CD4-positive, CD25-positive, alpha-beta regulatory T cell (primary cell): ENCODE measurements at regions not wholly inside any gene's neighbourhood (a gene's known extent, or its start where the extent isn't known, plus 50 kb on each side); places are given as distances from the start of the nearest gene placed in this dataset.

Experiments
- ATAC-seq, 2 donors: fragments of 150-1000 bp; cut with Tn5 transposase; one replicate each; pipeline ENCODE4 v1.10.0; 2021; ENCODE audit warnings: low read depth in 2 of 2, moderate number of reproducible peaks in 2 of 2, moderate library complexity in 1 of 2
- DNase-seq, 3 donors: peaks; one replicate each; pipeline versions ENCODE4 v3.0.0 to v3.0.0-alpha.2; 2012 to 2022; ENCODE audit warnings: mixed read lengths in 1 of 3
- H3K27ac ChIP-seq: one replicate; pipeline ENCODE4 v1.7.0; 2013; ENCODE audit warnings: mild to moderate bottlenecking, low read length; ENCODE audit not compliant: insufficient read depth, poor library complexity, severe bottlenecking
- H3K27me3 ChIP-seq: one replicate; pipeline ENCODE4 v1.7.0; 2013; ENCODE audit warnings: low read length; ENCODE audit not compliant: control insufficient read depth, insufficient read depth
- H3K36me3 ChIP-seq: one replicate; pipeline ENCODE4 v1.7.0; 2013; ENCODE audit warnings: mild to moderate bottlenecking, low read length, moderate library complexity; ENCODE audit not compliant: control insufficient read depth, insufficient read depth
- H3K4me1 ChIP-seq: 2 replicates; pipeline ENCODE4 v1.7.0; 2013; ENCODE audit warnings: mild to moderate bottlenecking, low read length; ENCODE audit not compliant: insufficient read depth, control insufficient read depth, poor library complexity, severe bottlenecking
- H3K4me3 ChIP-seq: one replicate; pipeline ENCODE4 v1.7.0; 2013; ENCODE audit warnings: low read depth, mild to moderate bottlenecking, low read length, moderate library complexity
- H3K9me3 ChIP-seq, 2 experiments: 1 replicate in 1 of 2; 2 replicates in 1 of 2; pipeline ENCODE4 v1.7.0; 2013; ENCODE audit warnings: low read length in 2 of 2, mild to moderate bottlenecking in 1 of 2, moderate library complexity in 1 of 2; ENCODE audit not compliant: control insufficient read depth in 2 of 2
- H3K27ac Mint-ChIP-seq, 3 donors: one replicate each; pipeline ENCODE4 v1.8.0; 2020 to 2022; ENCODE audit warnings: mild to moderate bottlenecking in 3 of 3, mixed read lengths in 3 of 3, moderate library complexity in 2 of 3
- H3K27me3 Mint-ChIP-seq: one replicate; pipeline ENCODE4 v1.8.0; 2022; ENCODE audit warnings: mild to moderate bottlenecking, mixed read lengths
- H3K36me3 Mint-ChIP-seq: one replicate; pipeline ENCODE4 v1.8.0; 2020; ENCODE audit warnings: mixed read lengths
- H3K4me1 Mint-ChIP-seq, 4 donors: one replicate each; pipeline ENCODE4 v1.8.0; 2020 to 2022; ENCODE audit warnings: mixed read lengths in 4 of 4, mild to moderate bottlenecking in 1 of 4
- H3K4me3 Mint-ChIP-seq, 4 donors: one replicate each; pipeline ENCODE4 v1.8.0; 2020 to 2022; ENCODE audit warnings: mild to moderate bottlenecking in 4 of 4, mixed read lengths in 4 of 4, moderate library complexity in 3 of 4
- H3K9me3 Mint-ChIP-seq, 7 donors: one replicate each; pipeline ENCODE4 v1.8.0; 2020 to 2022; ENCODE audit warnings: mixed read lengths in 7 of 7, mild to moderate bottlenecking in 3 of 7, moderate library complexity in 2 of 7

DNA sequence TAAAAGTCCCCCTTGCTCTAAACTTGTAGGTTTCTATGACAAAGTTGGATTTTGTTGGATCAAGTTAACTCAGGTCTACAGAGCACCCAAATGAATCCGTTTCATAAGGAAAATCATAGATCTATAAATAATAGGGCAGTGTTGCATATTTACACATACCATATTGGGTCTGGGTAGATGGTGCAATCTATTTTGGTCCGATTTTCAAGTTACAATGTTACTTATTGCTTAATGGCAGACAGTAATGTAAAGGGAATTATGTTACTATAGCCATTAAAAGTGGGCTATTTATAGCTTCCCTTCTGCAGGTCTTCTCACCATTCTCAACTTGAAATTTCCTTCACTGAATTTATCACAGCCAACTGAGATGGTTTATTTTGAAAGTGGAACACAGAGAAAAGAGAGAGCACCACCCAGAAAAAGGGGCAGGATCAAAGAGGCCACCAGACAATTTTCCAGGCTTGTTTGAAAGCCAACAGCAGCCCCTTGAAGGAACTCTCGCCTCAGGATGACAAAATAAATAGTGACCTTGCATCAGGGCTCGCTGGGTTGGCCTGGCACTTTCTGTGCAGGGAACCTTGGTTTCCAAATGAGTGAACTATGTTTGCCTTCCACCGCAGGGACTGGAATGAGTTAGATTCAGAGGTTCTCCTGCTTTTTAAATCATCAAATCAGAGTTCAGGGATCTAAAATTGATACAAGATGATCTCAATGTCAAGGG is 260.2 kb upstream of the HES1 start:
- ATAC-seq (no peak), DNase-seq (no peak)
- Histone ChIP-seq H3K36me3 (no peaks in the 10 kb centered on the region), H3K27me3 (no peaks in the 10 kb centered on the region), H3K9me3 (no peaks in the 10 kb centered on the region), H3K4me3 (no peak overlapping the region), H3K4me1 (no peaks in the 10 kb centered on the region), H3K27ac (no peak overlapping the region)
- Mint-ChIP-seq H3K36me3 (no peaks in the 10 kb centered on the region), H3K4me1 (peaks cover 0 to 3% (median 0%) of the 10 kb centered on the region in 4 donors), H3K9me3 (no peaks in the 10 kb centered on the region), H3K27ac (no peak overlapping the region), H3K27me3 (peaks cover 10% of the 10 kb centered on the region), H3K4me3 (no peak overlapping the region)

DNA sequence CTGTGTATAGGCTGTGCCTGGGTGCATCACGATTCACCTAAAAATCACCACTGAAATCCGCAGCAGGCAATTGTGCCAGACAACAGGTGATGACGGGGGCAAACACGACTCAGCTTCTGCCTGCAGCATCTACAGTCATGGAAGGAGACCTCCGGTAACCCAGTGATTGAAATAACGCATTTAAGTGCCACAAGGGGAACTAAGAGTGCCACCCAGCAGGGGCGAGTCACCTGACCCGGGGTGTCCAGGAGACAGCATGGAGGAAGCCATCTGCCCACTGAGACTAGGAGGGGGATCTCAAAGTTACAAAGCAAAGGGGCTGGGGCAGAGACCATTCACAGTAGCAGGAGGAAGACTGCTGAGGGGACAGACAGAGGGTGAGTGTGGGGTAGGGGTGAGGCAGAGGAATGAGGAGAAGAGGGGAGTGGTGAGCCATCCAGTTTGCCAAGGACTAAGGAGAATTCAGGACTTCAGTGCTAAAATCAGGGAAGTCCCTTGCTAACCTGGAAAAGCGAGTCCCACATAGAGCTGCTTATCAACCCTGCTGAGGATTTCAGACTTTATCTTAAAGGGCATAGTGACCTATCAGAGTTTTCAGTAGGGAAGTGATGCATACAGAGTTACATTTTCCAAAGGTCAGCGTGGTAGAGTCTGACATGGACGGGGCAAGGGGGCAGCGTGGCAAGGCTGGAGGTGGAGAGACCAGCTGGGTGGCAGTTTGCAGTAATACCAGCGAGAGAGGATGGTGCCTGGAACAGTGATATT is 256.7 kb upstream of the HES1 start:
- ATAC-seq, result no peak
- peaks cover 0 to 3% (median 2%) of the 10 kb centered on the region in 4 donors for H3K4me1 Mint-ChIP-seq
- no peak for DNase-seq
- Histone ChIP-seq H3K27ac (no peak overlapping the region), H3K27me3 (no peaks in the 10 kb centered on the region), H3K9me3 (no peaks in the 10 kb centered on the region), H3K4me1 (no peaks in the 10 kb centered on the region), H3K4me3 (no peak overlapping the region), H3K36me3 (no peaks in the 10 kb centered on the region)
- H3K9me3 Mint-ChIP-seq, result no peaks in the 10 kb centered on the region
- H3K27me3 Mint-ChIP-seq, result peaks cover 9% of the 10 kb centered on the region
- no peaks in the 10 kb centered on the region for H3K36me3 Mint-ChIP-seq
- no peak overlapping the region for H3K4me3 Mint-ChIP-seq
- no peak overlapping the region for H3K27ac Mint-ChIP-seq

DNA sequence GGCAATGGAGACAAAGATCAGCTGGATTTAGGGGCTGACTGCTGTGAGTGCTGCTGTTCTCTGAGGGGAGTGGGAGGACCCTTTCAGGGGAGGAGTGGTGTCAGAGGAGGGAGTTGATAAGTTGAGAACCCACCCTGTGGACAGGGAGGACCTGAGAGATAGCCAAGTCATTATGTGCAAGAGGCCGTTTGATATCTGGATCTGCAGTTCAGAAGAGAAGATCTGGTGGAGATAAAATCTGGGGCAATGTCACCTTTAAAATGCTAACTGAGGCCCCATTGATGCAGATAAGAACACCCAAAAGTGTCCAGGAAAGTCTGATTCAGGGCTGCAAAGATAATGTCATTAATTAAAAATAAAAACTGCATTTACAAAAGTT is 256.1 kb upstream of the HES1 start:
- H3K4me3 Mint-ChIP-seq, result no peak overlapping the region
- Histone ChIP-seq H3K36me3 (no peaks in the 10 kb centered on the region), H3K9me3 (no peaks in the 10 kb centered on the region), H3K27me3 (no peaks in the 10 kb centered on the region), H3K27ac (no peak overlapping the region), H3K4me1 (no peaks in the 10 kb centered on the region), H3K4me3 (no peak overlapping the region)
- H3K27me3 Mint-ChIP-seq, result peaks cover 9% of the 10 kb centered on the region
- H3K9me3 Mint-ChIP-seq, result no peaks in the 10 kb centered on the region
- H3K4me1 Mint-ChIP-seq, result peaks cover 0 to 3% (median 2%) of the 10 kb centered on the region in 4 donors
- H3K36me3 Mint-ChIP-seq, result no peaks in the 10 kb centered on the region
- DNase-seq, result no peak
- no peak for ATAC-seq
- no peak overlapping the region for H3K27ac Mint-ChIP-seq

DNA sequence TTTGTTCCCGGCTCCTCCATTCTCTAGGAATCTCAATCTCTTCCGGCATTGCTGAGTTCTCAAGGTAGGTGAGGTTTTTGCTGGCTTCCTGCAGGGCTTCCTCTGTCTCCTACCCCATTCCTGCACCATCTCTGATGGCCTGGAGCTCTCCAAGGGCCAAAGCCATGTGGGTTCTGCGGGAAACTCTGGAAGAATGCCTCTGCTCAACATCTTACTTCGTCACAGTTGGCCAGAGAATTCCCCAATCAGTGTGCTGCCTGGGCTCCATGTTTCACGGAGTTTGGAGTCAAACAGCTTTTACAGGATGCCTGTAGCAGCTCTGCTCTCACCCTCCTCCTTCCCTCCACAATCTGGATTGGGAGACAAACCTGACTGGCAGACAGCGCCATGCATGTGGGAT is 253.9 kb upstream of the HES1 start:
- Mint-ChIP-seq H3K4me3 (no peak overlapping the region), H3K27ac (no peak overlapping the region), H3K27me3 (peaks cover 7% of the 10 kb centered on the region), H3K9me3 (no peaks in the 10 kb centered on the region), H3K36me3 (no peaks in the 10 kb centered on the region), H3K4me1 (peaks cover 0 to 3% (median 2%) of the 10 kb centered on the region in 4 donors)
- no peaks in the 10 kb centered on the region for H3K36me3 ChIP-seq
- H3K27me3 ChIP-seq, result no peaks in the 10 kb centered on the region
- H3K27ac ChIP-seq, result no peak overlapping the region
- ATAC-seq (no peak), DNase-seq (no peak)
- no peak overlapping the region for H3K4me3 ChIP-seq
- H3K9me3 ChIP-seq, result no peaks in the 10 kb centered on the region
- H3K4me1 ChIP-seq, result no peaks in the 10 kb centered on the region

DNA sequence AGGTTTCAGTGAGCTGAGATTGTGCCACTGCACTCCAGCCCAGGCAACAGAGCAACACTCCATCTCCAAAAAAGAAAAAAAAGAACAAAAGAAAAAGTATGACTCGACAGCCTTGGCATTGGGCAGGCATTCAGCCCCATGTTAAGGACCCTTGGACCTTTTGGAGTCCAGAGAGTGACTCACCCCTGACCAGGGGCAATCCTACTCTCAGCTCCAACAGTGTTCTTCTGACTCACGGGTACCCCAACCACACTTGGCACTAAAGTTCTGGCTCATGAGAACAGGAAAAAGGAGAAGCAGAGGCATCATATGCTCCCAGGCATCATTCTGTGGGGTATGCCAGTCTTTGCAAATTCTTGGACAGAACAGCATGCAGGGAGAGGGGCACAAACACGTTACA is 252.4 kb upstream of the HES1 start:
- no peak for ATAC-seq
- Histone ChIP-seq H3K9me3 (no peaks in the 10 kb centered on the region), H3K4me3 (no peak overlapping the region), H3K27ac (no peak overlapping the region), H3K4me1 (no peaks in the 10 kb centered on the region), H3K27me3 (no peaks in the 10 kb centered on the region), H3K36me3 (no peaks in the 10 kb centered on the region)
- Mint-ChIP-seq H3K4me3 (no peak overlapping the region), H3K27ac (no peak overlapping the region), H3K9me3 (peaks cover 0 to 1% (median 0%) of the 10 kb centered on the region in 7 donors), H3K27me3 (peaks cover 9% of the 10 kb centered on the region), H3K4me1 (peaks cover 0 to 3% (median 2%) of the 10 kb centered on the region in 4 donors), H3K36me3 (no peaks in the 10 kb centered on the region)
- DNase-seq, result no peak

DNA sequence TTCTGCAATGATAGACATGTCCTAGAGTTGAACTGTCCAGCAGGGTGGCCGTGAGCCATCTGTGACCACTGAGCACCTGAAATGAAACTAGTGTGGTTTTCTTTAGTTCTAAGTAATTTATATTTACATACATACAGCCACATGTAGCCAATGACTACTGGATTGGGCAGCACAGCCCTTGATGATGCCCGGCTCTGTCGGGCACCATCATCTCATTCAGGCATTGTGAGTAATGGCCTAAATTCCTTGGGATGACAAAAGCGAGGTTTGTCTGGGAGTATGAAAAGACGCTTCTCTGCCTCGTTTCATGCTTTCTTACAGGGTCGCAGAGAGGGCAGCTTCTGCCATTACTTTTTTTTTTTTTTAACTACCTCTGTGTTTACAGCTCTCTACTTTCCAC is 251.9 kb upstream of the HES1 start:
- Histone ChIP-seq H3K9me3 (no peaks in the 10 kb centered on the region), H3K36me3 (no peaks in the 10 kb centered on the region), H3K4me1 (no peaks in the 10 kb centered on the region), H3K4me3 (no peak overlapping the region), H3K27ac (no peak overlapping the region), H3K27me3 (no peaks in the 10 kb centered on the region)
- Mint-ChIP-seq H3K4me1 (peaks cover 0 to 3% (median 2%) of the 10 kb centered on the region in 4 donors), H3K27me3 (peaks cover 9% of the 10 kb centered on the region), H3K36me3 (no peaks in the 10 kb centered on the region), H3K9me3 (peaks cover 0 to 1% (median 0%) of the 10 kb centered on the region in 7 donors), H3K27ac (no peak overlapping the region), H3K4me3 (no peak overlapping the region)
- ATAC-seq (no peak), DNase-seq (no peak)

DNA sequence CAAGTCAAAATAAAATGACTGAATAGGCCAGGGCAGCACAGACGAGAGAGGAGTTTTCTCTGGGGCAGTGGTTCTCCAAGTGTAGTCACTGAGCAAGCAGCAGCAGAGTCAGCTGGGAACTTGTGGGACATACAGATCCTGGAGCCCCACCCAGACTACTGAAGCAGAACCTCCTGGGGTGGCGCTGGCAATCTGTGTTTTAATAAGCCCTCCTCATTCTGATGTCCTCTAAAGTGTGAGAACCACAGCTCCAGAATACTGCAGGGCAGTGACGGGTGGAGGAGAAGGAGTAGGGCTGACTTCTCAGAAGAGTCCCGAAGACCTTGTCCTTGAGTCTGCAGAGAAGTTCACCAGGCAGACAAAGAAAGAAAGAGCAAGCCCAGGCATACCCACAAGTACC is 251.3 kb upstream of the HES1 start:
- peaks cover 9% of the 10 kb centered on the region for H3K27me3 Mint-ChIP-seq
- H3K9me3 ChIP-seq, result no peaks in the 10 kb centered on the region
- no peak overlapping the region for H3K4me3 ChIP-seq
- no peak overlapping the region for H3K27ac Mint-ChIP-seq
- H3K36me3 ChIP-seq, result no peaks in the 10 kb centered on the region
- no peak for DNase-seq
- peaks cover 0 to 1% (median 0%) of the 10 kb centered on the region in 7 donors for H3K9me3 Mint-ChIP-seq
- no peak for ATAC-seq
- no peak overlapping the region for H3K27ac ChIP-seq
- H3K27me3 ChIP-seq, result no peaks in the 10 kb centered on the region
- no peaks in the 10 kb centered on the region for H3K36me3 Mint-ChIP-seq
- H3K4me3 Mint-ChIP-seq, result no peak overlapping the region
- H3K4me1 ChIP-seq, result no peaks in the 10 kb centered on the region
- peaks cover 0 to 3% (median under 1%) of the 10 kb centered on the region in 4 donors for H3K4me1 Mint-ChIP-seq

DNA sequence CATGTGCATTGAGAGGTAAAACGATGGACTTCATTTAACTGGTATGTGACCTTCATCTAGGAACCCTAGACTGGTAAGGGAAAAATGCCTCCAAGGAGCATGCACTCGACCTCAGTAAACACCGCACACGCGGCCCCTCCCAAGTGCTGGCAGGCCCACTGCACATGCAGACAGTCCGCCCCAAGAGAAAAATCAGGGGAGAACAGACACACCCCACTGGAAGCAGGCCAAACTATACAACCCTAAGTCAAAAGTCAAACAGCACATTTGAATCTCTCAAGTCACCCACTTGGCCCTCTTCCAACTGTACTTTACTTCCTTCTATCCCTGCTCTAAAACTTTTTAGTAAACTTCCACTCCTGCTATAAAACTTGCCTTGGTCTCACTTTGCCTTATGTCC is 250.1 kb upstream of the HES1 start:
- no peaks in the 10 kb centered on the region for H3K9me3 ChIP-seq
- peak overlapping the region in 1 of 3 donors; percentile 8 for H3K27ac Mint-ChIP-seq
- no peaks in the 10 kb centered on the region for H3K27me3 ChIP-seq
- H3K4me3 ChIP-seq, result no peak overlapping the region
- no peak overlapping the region for H3K4me3 Mint-ChIP-seq
- ATAC-seq (no peak), DNase-seq (no peak)
- H3K36me3 ChIP-seq, result no peaks in the 10 kb centered on the region
- no peaks in the 10 kb centered on the region for H3K4me1 ChIP-seq
- H3K27me3 Mint-ChIP-seq, result peaks cover 9% of the 10 kb centered on the region
- H3K9me3 Mint-ChIP-seq, result peaks cover 0 to 1% (median 0%) of the 10 kb centered on the region in 7 donors
- no peaks in the 10 kb centered on the region for H3K36me3 Mint-ChIP-seq
- peaks cover 0 to 3% (median 0%) of the 10 kb centered on the region in 4 donors for H3K4me1 Mint-ChIP-seq
- H3K27ac ChIP-seq, result no peak overlapping the region
